ENCODE measurements at regions not wholly inside any gene's neighbourhood (a gene's known extent, or its start where the extent isn't known, plus 50 kb on each side); places are given as distances from the start of the nearest gene placed in this dataset.

DNA sequence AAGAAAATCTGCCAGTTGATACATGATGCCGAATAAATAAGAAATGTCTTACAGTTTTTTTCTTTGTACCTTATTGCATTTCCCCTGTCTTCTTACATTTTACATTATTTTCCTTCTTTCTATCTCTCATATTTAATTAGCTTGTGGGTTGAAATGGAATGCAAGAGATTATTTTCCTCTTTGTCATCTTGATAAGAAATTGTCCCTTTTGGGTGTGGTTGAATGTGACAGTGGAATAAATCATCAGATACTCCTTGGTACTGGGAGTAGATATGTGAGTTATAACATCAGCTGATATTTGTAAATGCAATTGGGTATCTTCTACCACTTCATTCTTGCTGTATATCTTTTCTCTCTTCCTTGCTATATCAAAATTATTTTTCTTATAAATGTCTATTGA lies 997.4 kb downstream of the RAPGEF2 start:
- ChIA-PET CTCF (no interaction called here), POLR2A (no interaction called here), RAD21 (ENCODE audit: unreplicated experiment) (no interaction called here), SMC1A (ENCODE audit: uncharacterized antibody, unreplicated experiment) (no interaction called here)
- TF ChIP-seq ATF7 (IDR thresholded peaks at IDR 0.05; ENCODE audit: low read depth), result no peak
- no peak for TF ChIP-seq FOXM1 (IDR thresholded peaks at IDR 0.05; ENCODE audit: low read depth, low read length)
- TF ChIP-seq ZBED1 (IDR thresholded peaks at IDR 0.05; ENCODE audit: borderline replicate concordance), result no peak
- TF ChIP-seq LARP7 (IDR thresholded peaks at IDR 0.05), result no peak
- TF ChIP-seq ZZZ3 (IDR thresholded peaks at IDR 0.05; ENCODE audit: control insufficient read depth, insufficient read length, low read depth), result no peak
- TF ChIP-seq MYB (IDR thresholded peaks at IDR 0.05; ENCODE audit: borderline replicate concordance, low read depth, low read length), result no peak
- no peak for TF ChIP-seq KLF5 (IDR thresholded peaks at IDR 0.05; ENCODE audit: partially characterized antibody)
- no peak for TF ChIP-seq NBN (IDR thresholded peaks at IDR 0.05)
- no peak for TF ChIP-seq YBX1 (IDR thresholded peaks at IDR 0.05)
- TF ChIP-seq TCF3 (IDR thresholded peaks at IDR 0.05; ENCODE audit: borderline replicate concordance, insufficient read depth, low read depth, low read length), result no peak
- TF ChIP-seq MXI1 (IDR thresholded peaks at IDR 0.05; ENCODE audit: low read depth, low read length), result no peak
- WGBS (ENCODE audit: insufficient coverage, insufficient replicate concordance, low lambda C conversion rate, missing lambda C conversion rate), result 0% methylated on average over 1 of the region's 1 CpG
- in situ Hi-C loops (cut with MboI) (no loop called here), intact Hi-C loops (cut with micrococcal nuclease; ENCODE audit: unreplicated experiment) (no loop called here)
- H3K4me1 ChIP-seq (ENCODE audit: control insufficient read depth, insufficient read depth, low read length), result no peaks in the 10 kb centered on the region
- H3K9ac ChIP-seq (ENCODE audit: control insufficient read depth, insufficient read depth, low read length), result no peak overlapping the region
- no peaks in the 10 kb centered on the region for H3K79me2 ChIP-seq (ENCODE audit: control insufficient read depth, insufficient read depth, low read length)
- FAIRE-seq (no peak), ATAC-seq (no peak), DNase-seq (ENCODE audit: low read depth, low spot score) (no peak)
- no peaks in the 10 kb centered on the region for H3K9me3 ChIP-seq (replicated peaks; ENCODE audit: control insufficient read depth, insufficient read depth, low read length)
- H3K4me2 ChIP-seq (ENCODE audit: control insufficient read depth, insufficient read depth), result no peak overlapping the region
- no peak overlapping the region for H3K27ac ChIP-seq (ENCODE audit: control insufficient read depth, insufficient read depth)
- H2AFZ ChIP-seq (ENCODE audit: control insufficient read depth, low read depth, low read length), result no peak overlapping the region
- no peaks in the 10 kb centered on the region for H3K27me3 ChIP-seq (replicated peaks in 1 of 2; ENCODE audit: control insufficient read depth in 2 of 2, insufficient read depth in 2 of 2, low read length in 1 of 2)
- H3K36me3 ChIP-seq (ENCODE audit: control insufficient read depth in 2 of 2, insufficient read depth in 2 of 2, low read length in 1 of 2), result no peaks in the 10 kb centered on the region
- no TSS peak for BruUV-seq (replicated peaks)
- H3K4me3 ChIP-seq, result no peak overlapping the region
- no peaks in the 10 kb centered on the region for H4K20me1 ChIP-seq (ENCODE audit: control insufficient read depth, insufficient read depth)

DNA sequence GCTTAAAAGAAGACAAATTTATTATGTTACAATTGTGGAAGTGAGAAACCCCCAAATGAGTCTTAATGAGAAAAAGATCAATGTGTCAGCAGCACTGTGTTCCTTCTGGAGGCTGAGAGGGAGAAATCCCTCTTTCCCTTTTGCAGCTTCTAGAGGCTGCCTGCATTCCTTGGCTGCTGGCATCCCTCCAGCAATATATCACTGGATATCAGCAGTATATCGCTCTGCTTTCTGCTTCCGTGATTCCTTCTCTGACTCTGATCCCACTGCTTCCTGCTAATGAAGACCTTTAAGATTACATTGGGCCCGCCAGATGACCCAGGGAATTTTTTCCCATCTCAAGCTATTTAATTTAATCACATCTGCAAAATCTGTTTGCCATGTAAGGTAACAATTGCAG lies 1008.0 kb downstream of the RAPGEF2 start:
- ChIA-PET RAD21 (ENCODE audit: unreplicated experiment) (no interaction called here), SMC1A (ENCODE audit: uncharacterized antibody, unreplicated experiment) (no interaction called here), CTCF (no interaction called here), POLR2A (no interaction called here)
- Histone ChIP-seq H3K9me3 (replicated peaks; ENCODE audit: control insufficient read depth, insufficient read depth, low read length) (no peaks in the 10 kb centered on the region; the same call in 2 of the 3 replicates), H3K4me2 (ENCODE audit: control insufficient read depth, insufficient read depth) (no peak overlapping the region), H3K4me1 (ENCODE audit: control insufficient read depth, insufficient read depth, low read length) (no peaks in the 10 kb centered on the region), H2AFZ (ENCODE audit: control insufficient read depth, low read depth, low read length) (no peak overlapping the region), H3K36me3 (ENCODE audit: control insufficient read depth in 2 of 2, insufficient read depth in 2 of 2, low read length in 1 of 2) (no peaks in the 10 kb centered on the region), H3K27ac (ENCODE audit: control insufficient read depth, insufficient read depth) (no peak overlapping the region), H3K9ac (ENCODE audit: control insufficient read depth, insufficient read depth, low read length) (no peak overlapping the region), H3K4me3 (no peak overlapping the region), H3K79me2 (ENCODE audit: control insufficient read depth, insufficient read depth, low read length) (no peaks in the 10 kb centered on the region), H4K20me1 (ENCODE audit: control insufficient read depth, insufficient read depth) (no peaks in the 10 kb centered on the region), H3K27me3 (replicated peaks in 1 of 2; ENCODE audit: control insufficient read depth in 2 of 2, insufficient read depth in 2 of 2, low read length in 1 of 2) (no peaks in the 10 kb centered on the region)
- intact Hi-C loops (cut with micrococcal nuclease; ENCODE audit: unreplicated experiment) (loop anchor here (2.0 kb wide), 1 partner anchor 50 kb away; no protein-coding TSS in a partner anchor), in situ Hi-C loops (cut with MboI) (no loop called here)
- FAIRE-seq (no peak), ATAC-seq (no peak), DNase-seq (ENCODE audit: low read depth, low spot score) (no peak)
- 48% methylated on average over 3 of the region's 3 CpGs for WGBS (ENCODE audit: insufficient coverage, insufficient replicate concordance, low lambda C conversion rate, missing lambda C conversion rate)
- no TSS peak for BruUV-seq (replicated peaks)
- no peak for TF ChIP-seq NRF1 (conservative IDR thresholded peaks at IDR 0.05; ENCODE audit: low read depth, low read length)
- TF ChIP-seq, protein P1, sequence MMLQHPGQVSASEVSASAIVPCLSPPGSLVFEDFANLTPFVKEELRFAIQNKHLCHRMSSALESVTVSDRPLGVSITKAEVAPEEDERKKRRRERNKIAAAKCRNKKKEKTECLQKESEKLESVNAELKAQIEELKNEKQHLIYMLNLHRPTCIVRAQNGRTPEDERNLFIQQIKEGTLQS (IDR thresholded peaks at IDR 0.05; ENCODE audit: borderline replicate concordance, extremely low read depth, low read depth, low read length), result no peak
- no peak for TF ChIP-seq SMARCA5 (IDR thresholded peaks at IDR 0.05)
- no peak for TF ChIP-seq MYB (IDR thresholded peaks at IDR 0.05; ENCODE audit: borderline replicate concordance, low read depth, low read length)
- TF ChIP-seq, protein P2, sequence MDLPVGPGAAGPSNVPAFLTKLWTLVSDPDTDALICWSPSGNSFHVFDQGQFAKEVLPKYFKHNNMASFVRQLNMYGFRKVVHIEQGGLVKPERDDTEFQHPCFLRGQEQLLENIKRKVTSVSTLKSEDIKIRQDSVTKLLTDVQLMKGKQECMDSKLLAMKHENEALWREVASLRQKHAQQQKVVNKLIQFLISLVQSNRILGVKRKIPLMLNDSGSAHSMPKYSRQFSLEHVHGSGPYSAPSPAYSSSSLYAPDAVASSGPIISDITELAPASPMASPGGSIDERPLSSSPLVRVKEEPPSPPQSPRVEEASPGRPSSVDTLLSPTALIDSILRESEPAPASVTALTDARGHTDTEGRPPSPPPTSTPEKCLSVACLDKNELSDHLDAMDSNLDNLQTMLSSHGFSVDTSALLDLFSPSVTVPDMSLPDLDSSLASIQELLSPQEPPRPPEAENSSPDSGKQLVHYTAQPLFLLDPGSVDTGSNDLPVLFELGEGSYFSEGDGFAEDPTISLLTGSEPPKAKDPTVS (IDR thresholded peaks at IDR 0.05; ENCODE audit: low read depth, low read length), result no peak
